H1 (cell line): ENCODE measurements at regions not wholly inside any gene's neighbourhood (a gene's known extent, or its start where the extent isn't known, plus 50 kb on each side); places are given as distances from the start of the nearest gene placed in this dataset.

Experiments
- CTCF ChIA-PET: fragments of 300-600 bp; sonication (Branson Sonifier 250); formaldehyde crosslinking; loops from one replicate; lab custom pipeline; 2021; ENCODE audit not compliant: partially characterized antibody; lab: Charles Lee
- POLR2A ChIA-PET: fragments of 300-600 bp; sonication (Branson Sonifier 250); formaldehyde crosslinking; loops from one replicate; lab custom pipeline; 2021; ENCODE audit warnings: inconsistent platforms; ENCODE audit not compliant: partially characterized antibody; lab: Charles Lee
- DNase-seq, 2 experiments: peaks; one replicate each; pipeline versions ENCODE4 v3.0.0 to v3.0.0-alpha.2; 2010 to 2022; ENCODE audit warnings: low spot score in 2 of 2, low read depth in 1 of 2, mixed read lengths in 1 of 2
- FAIRE-seq: peaks from 2 replicates; lab custom pipeline; 2011; peaks lifted over from hg19 to GRCh38; lab: Jason Lieb, UNC
- H2AFZ ChIP-seq: 2 replicates; pipeline ENCODE4 v1.8.1; 2012; ENCODE audit warnings: low read length, inconsistent platforms
- H2AK5ac ChIP-seq: 2 replicates; pipeline ENCODE4 v1.6.1; 2013; ENCODE audit warnings: low read depth, low read length
- H2BK120ac ChIP-seq: replicated peaks from 2 replicates; pipeline ENCODE3; 2013; ENCODE audit warnings: low read depth, low read length, inconsistent platforms
- H2BK12ac ChIP-seq: 2 replicates; pipeline ENCODE4 v1.6.1; 2013; ENCODE audit warnings: low read depth, low read length
- H2BK15ac ChIP-seq: 2 replicates; pipeline ENCODE4 v1.6.1; 2013; ENCODE audit warnings: low read length
- H2BK20ac ChIP-seq: 2 replicates; pipeline ENCODE4 v1.6.1; 2013; ENCODE audit warnings: low read length
- H2BK5ac ChIP-seq: 2 replicates; pipeline ENCODE4 v1.6.1; 2013; ENCODE audit warnings: low read depth, low read length
- H3K14ac ChIP-seq: 2 replicates; pipeline ENCODE4 v1.6.1; 2013; ENCODE audit warnings: inconsistent platforms; ENCODE audit not compliant: insufficient read length
- H3K18ac ChIP-seq: 2 replicates; pipeline ENCODE4 v1.6.1; 2013; ENCODE audit warnings: low read length; ENCODE audit errors: extremely low read depth
- H3K23ac ChIP-seq: 2 replicates; pipeline ENCODE4 v1.6.1; 2013; ENCODE audit warnings: inconsistent platforms; ENCODE audit not compliant: insufficient read length
- H3K23me2 ChIP-seq: 2 replicates; pipeline ENCODE4 v1.6.1; 2013; ENCODE audit warnings: low read depth, low read length
- H3K27ac ChIP-seq: 2 replicates; pipeline ENCODE4 v1.6.1; 2011; ENCODE audit warnings: low read depth, low read length, inconsistent platforms
- H3K27me3 ChIP-seq, 4 experiments: replicated peaks in 1 of 4; 1 replicate in 1 of 4; 2 replicates in 3 of 4; pipeline versions ENCODE4 v1.6.1 to v1.8.1; 2011 to 2013; ENCODE audit warnings: low read length in 3 of 4, mild to moderate bottlenecking in 3 of 4, inconsistent platforms in 2 of 4, mixed read lengths in 2 of 4, moderate library complexity in 1 of 4; ENCODE audit not compliant: control insufficient read depth in 3 of 4, insufficient read depth in 3 of 4; ENCODE audit errors: extremely low read depth in 1 of 4
- H3K36me3 ChIP-seq, 4 experiments: 2 replicates each; pipeline versions ENCODE4 v1.6.1 to v1.8.1; 2011 to 2013; ENCODE audit warnings: mild to moderate bottlenecking in 4 of 4, low read length in 3 of 4, moderate library complexity in 2 of 4, control low read depth in 1 of 4, inconsistent platforms in 1 of 4; ENCODE audit not compliant: insufficient read depth in 4 of 4, control insufficient read depth in 2 of 4
- H3K4ac ChIP-seq: replicated peaks from 2 replicates; pipeline ENCODE3; 2013; ENCODE audit warnings: low read length, low read depth, mixed read lengths, inconsistent platforms; ENCODE audit not compliant: insufficient read length
- H3K4me1 ChIP-seq, 4 experiments: replicated peaks in 1 of 4; 1 replicate in 1 of 4; 2 replicates in 3 of 4; pipeline versions ENCODE4 v1.6.1 to v1.8.1; 2011 to 2013; ENCODE audit warnings: low read length in 3 of 4, inconsistent platforms in 2 of 4, mixed read lengths in 1 of 4; ENCODE audit not compliant: insufficient read depth in 4 of 4, control insufficient read depth in 3 of 4
- H3K4me2 ChIP-seq, 2 experiments: 2 replicates each; pipeline versions ENCODE4 v1.6.1 to v1.8.1; 2011 to 2013; ENCODE audit warnings: low read depth in 2 of 2, low read length in 2 of 2, control low read depth in 1 of 2, inconsistent platforms in 1 of 2, mild to moderate bottlenecking in 1 of 2; ENCODE audit not compliant: insufficient read depth in 1 of 2
- H3K4me3 ChIP-seq, 4 experiments: fragments of 200-600, 300-600 bp in 1 of 4; sonication (generic), shearing (Covaris generic), sonication (Bioruptor Twin) in 1 of 4; 2 replicates each; pipeline versions ENCODE4 v1.5.1 to v1.8.1; 2011 to 2016; ENCODE audit warnings: low read length in 4 of 4, low read depth in 3 of 4, control low read depth in 2 of 4, inconsistent platforms in 2 of 4, mild to moderate bottlenecking in 2 of 4, mixed read lengths in 1 of 4, moderate library complexity in 1 of 4; ENCODE audit not compliant: insufficient read depth in 2 of 4; ENCODE audit errors: extremely low read depth in 1 of 4
- H3K56ac ChIP-seq: replicated peaks from 2 replicates; pipeline ENCODE3; 2013; ENCODE audit warnings: low read depth, mild to moderate bottlenecking, mixed read lengths, low read length, inconsistent platforms; ENCODE audit not compliant: insufficient read length
- H3K79me1 ChIP-seq: 2 replicates; pipeline ENCODE4 v1.6.1; 2013; ENCODE audit warnings: low read depth, low read length, control low read depth
- H3K79me2 ChIP-seq, 2 experiments: 2 replicates each; pipeline versions ENCODE4 v1.6.1 to v1.8.1; 2012 to 2013; ENCODE audit warnings: low read length in 2 of 2, mild to moderate bottlenecking in 2 of 2, inconsistent platforms in 1 of 2; ENCODE audit not compliant: insufficient read depth in 2 of 2, control insufficient read depth in 1 of 2
- H3K9ac ChIP-seq, 4 experiments: replicated peaks in 1 of 4; 1 replicate in 1 of 4; 2 replicates in 3 of 4; pipeline versions ENCODE4 v1.6.1 to v1.8.1; 2011 to 2013; ENCODE audit warnings: low read depth in 3 of 4, low read length in 3 of 4, control low read depth in 2 of 4, mild to moderate bottlenecking in 2 of 4, moderate library complexity in 2 of 4, inconsistent platforms in 1 of 4; ENCODE audit errors: extremely low read depth in 1 of 4
- H3K9me3 ChIP-seq, 2 experiments: 2 replicates each; pipeline versions ENCODE4 v1.6.1 to v1.8.1; 2012 to 2013; ENCODE audit warnings: mild to moderate bottlenecking in 2 of 2, moderate library complexity in 2 of 2, control low read depth in 1 of 2, inconsistent platforms in 1 of 2, low read depth in 1 of 2, low read length in 1 of 2, mixed read lengths in 1 of 2; ENCODE audit not compliant: insufficient read depth in 2 of 2
- H4K20me1 ChIP-seq, 2 experiments: replicated peaks in 1 of 2; 2 replicates each; pipeline versions ENCODE3 to v1.8.1; 2011 to 2013; ENCODE audit warnings: inconsistent platforms in 2 of 2, low read length in 2 of 2, mild to moderate bottlenecking in 1 of 2; ENCODE audit not compliant: insufficient read depth in 2 of 2, control insufficient read depth in 1 of 2
- H4K5ac ChIP-seq: 2 replicates; pipeline ENCODE4 v1.6.1; 2013; ENCODE audit warnings: low read length, low read depth, mixed read lengths, inconsistent platforms; ENCODE audit not compliant: insufficient read length
- H4K8ac ChIP-seq: 2 replicates; pipeline ENCODE4 v1.8.0; 2013; ENCODE audit warnings: mild to moderate bottlenecking, moderate library complexity, low read length, inconsistent platforms; ENCODE audit not compliant: insufficient read depth; ENCODE audit errors: extremely low read depth
- H4K91ac ChIP-seq: replicated peaks from 2 replicates; pipeline ENCODE3; 2013; ENCODE audit warnings: low read length, mixed read lengths, inconsistent platforms; ENCODE audit not compliant: insufficient read length
- POLR2A ChIP-seq, 2 experiments: IDR thresholded peaks; 1 replicate in 1 of 2; 2 replicates in 1 of 2; pipeline ENCODE4 v1.6.1; 2011; ENCODE audit warnings: low read depth in 2 of 2, low read length in 2 of 2, mild to moderate bottlenecking in 2 of 2; ENCODE audit errors: control extremely low read depth in 1 of 2
- WGBS, 2 experiments: shearing (Covaris generic) in 1 of 2; methylation state at CpG; one replicate each; pipeline versions ENCODE4 v1.1.6 to v1.1.7; 2013 to 2015; ENCODE audit warnings: low lambda C conversion rate in 2 of 2, mixed read lengths in 2 of 2, inconsistent platforms in 1 of 2, low coverage in 1 of 2, missing lambda C conversion rate in 1 of 2; ENCODE audit not compliant: insufficient replicate concordance in 2 of 2, insufficient coverage in 1 of 2, insufficient read length in 1 of 2; ENCODE audit errors: extremely low coverage in 1 of 2, missing lambda C conversion rate in 1 of 2; 5-methylcytosine and 5-hydroxymethylcytosine counted together

DNA sequence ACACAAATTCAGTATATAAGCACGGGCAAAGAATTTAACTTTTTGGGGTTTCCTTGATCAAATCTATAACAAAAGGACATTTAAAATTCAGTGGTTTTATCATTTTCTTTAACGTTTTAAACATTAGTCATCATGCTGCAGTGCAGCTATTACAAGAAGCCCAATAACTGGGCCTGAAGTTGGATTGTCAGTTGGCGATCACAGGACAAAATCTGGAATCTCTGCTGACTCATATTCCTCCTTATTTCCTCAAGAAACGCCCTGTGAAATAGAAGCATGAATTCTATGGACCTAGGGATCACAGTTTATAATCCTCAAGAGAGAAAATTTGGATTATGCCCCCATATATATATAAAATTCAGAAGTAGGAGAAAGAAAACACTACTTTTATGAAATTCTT, 971.6 kb upstream of the MIR17HG start:
- H2BK15ac ChIP-seq = no peak overlapping the region
- no peaks in the 10 kb centered on the region for H3K4me1 ChIP-seq
- no peaks in the 10 kb centered on the region for H3K27me3 ChIP-seq
- no peak overlapping the region for H3K4me2 ChIP-seq
- no peaks in the 10 kb centered on the region for H3K79me1 ChIP-seq
- no peak overlapping the region for H4K8ac ChIP-seq
- no peak for DNase-seq
- no peak overlapping the region for H3K18ac ChIP-seq
- no peak overlapping the region for H3K9ac ChIP-seq
- H4K91ac ChIP-seq = no peak overlapping the region
- H3K36me3 ChIP-seq = no peaks in the 10 kb centered on the region; a peak in 1 of 8 replicates
- no peak overlapping the region for H2BK20ac ChIP-seq
- ChIA-PET POLR2A (no interaction called here), CTCF (no interaction called here)
- no peak overlapping the region for H2BK12ac ChIP-seq
- no peak for TF ChIP-seq POLR2A (IDR thresholded peaks at IDR 0.05; ENCODE audit: control extremely low read depth in 1 of 2, low read depth in 2 of 2, low read length in 2 of 2)
- no peak overlapping the region for H3K27ac ChIP-seq
- no peaks in the 10 kb centered on the region for H4K20me1 ChIP-seq
- FAIRE-seq = no peak
- H3K9me3 ChIP-seq = no peaks in the 10 kb centered on the region
- H3K14ac ChIP-seq = no peak overlapping the region
- H3K23me2 ChIP-seq = no peaks in the 10 kb centered on the region
- 90% methylated on average over 4 of the region's 4 CpGs; no CpG with 5 or more reads in 1 of the 2 experiments for WGBS, 2 experiments
- H2AK5ac ChIP-seq = no peak overlapping the region
- no peak overlapping the region for H3K4ac ChIP-seq
- H3K79me2 ChIP-seq = no peaks in the 10 kb centered on the region
- H3K56ac ChIP-seq = no peak overlapping the region
- H4K5ac ChIP-seq = no peak overlapping the region
- no peak overlapping the region for H3K23ac ChIP-seq
- H3K4me3 ChIP-seq = no peak overlapping the region
- no peak overlapping the region for H2BK120ac ChIP-seq
- no peak overlapping the region for H2AFZ ChIP-seq
- no peak overlapping the region for H2BK5ac ChIP-seq
